GM23338 (cell line): ENCODE measurements at regions not wholly inside any gene's neighbourhood (a gene's known extent, or its start where the extent isn't known, plus 50 kb on each side); places are given as distances from the start of the nearest gene placed in this dataset.

Experiments used
- ATAC-seq: fragments of 200-7000 bp; cut with Tn5 transposase; 3 replicates; pipeline ENCODE4 v1.9.1; 2020
- DNase-seq: peaks from one replicate; pipeline ENCODE4 v3.0.0-alpha.2; 2015; ENCODE audit warnings: low spot score
- H2AFZ ChIP-seq: fragments of 200-600 bp; sonication (generic); 2 replicates; pipeline ENCODE4 v1.8.0; 2016; ENCODE audit warnings: antibody characterized with exemption, mild to moderate bottlenecking, moderate library complexity
- H3F3A ChIP-seq: fragments of 200-600 bp; sonication (generic); replicated peaks from 2 replicates; pipeline ENCODE4 v1.8.0; 2017; ENCODE audit warnings: antibody characterized with exemption, mixed run types, low read depth
- H3K27ac ChIP-seq: fragments of 200-600 bp; sonication (generic); 2 replicates; pipeline ENCODE4 v1.6.1; 2016; ENCODE audit warnings: low read depth
- H3K27me3 ChIP-seq: fragments of 200-600 bp; sonication (generic); 2 replicates; pipeline ENCODE4 v1.8.0; 2016; ENCODE audit warnings: mild to moderate bottlenecking, mixed run types, moderate library complexity; ENCODE audit not compliant: insufficient read depth
- H3K36me3 ChIP-seq: fragments of 200-600 bp; sonication (generic); 2 replicates; pipeline ENCODE4 v1.8.0; 2016; ENCODE audit warnings: mild to moderate bottlenecking; ENCODE audit not compliant: insufficient read depth
- H3K4me1 ChIP-seq: fragments of 200-600 bp; sonication (generic); 2 replicates; pipeline ENCODE4 v1.8.0; 2016; ENCODE audit warnings: mild to moderate bottlenecking, moderate library complexity; ENCODE audit not compliant: insufficient read depth
- H3K4me2 ChIP-seq: fragments of 200-600 bp; sonication (generic); 2 replicates; pipeline ENCODE4 v1.7.1; 2017; ENCODE audit warnings: mixed run types
- H3K4me3 ChIP-seq: fragments of 200-600 bp; sonication (generic); 2 replicates; pipeline ENCODE4 v1.6.1; 2016; ENCODE audit warnings: mixed run types
- H3K79me2 ChIP-seq: fragments of 200-600 bp; sonication (generic); replicated peaks from 2 replicates; pipeline ENCODE4 v1.8.0; 2017; ENCODE audit warnings: mild to moderate bottlenecking; ENCODE audit not compliant: insufficient read depth
- H3K9me2 ChIP-seq: fragments of 200-600 bp; sonication (generic); 2 replicates; pipeline ENCODE4 v1.8.0; 2017; ENCODE audit not compliant: insufficient read depth
- H4K20me1 ChIP-seq: fragments of 200-600 bp; sonication (generic); replicated peaks from 2 replicates; pipeline ENCODE4 v1.8.0; 2017; ENCODE audit warnings: mild to moderate bottlenecking; ENCODE audit not compliant: insufficient read depth
- H3K27ac Mint-ChIP-seq: 2 replicates; pipeline ENCODE4 v1.8.0; 2020; ENCODE audit warnings: inconsistent platforms, mild to moderate bottlenecking, moderate library complexity, mixed read lengths
- H3K27me3 Mint-ChIP-seq: 3 replicates; pipeline ENCODE4 v1.8.0; 2022; ENCODE audit warnings: low read depth, mild to moderate bottlenecking, moderate library complexity, mixed read lengths, inconsistent platforms; ENCODE audit not compliant: insufficient read depth, poor library complexity
- H3K36me3 Mint-ChIP-seq: 3 replicates; pipeline ENCODE4 v1.8.0; 2021; ENCODE audit warnings: low read depth, mild to moderate bottlenecking, inconsistent platforms, moderate library complexity, mixed read lengths
- H3K4me1 Mint-ChIP-seq: 3 replicates; pipeline ENCODE4 v1.8.0; 2020; ENCODE audit warnings: mild to moderate bottlenecking, inconsistent platforms, mixed read lengths
- H3K4me3 Mint-ChIP-seq: 3 replicates; pipeline ENCODE4 v1.8.0; 2021; ENCODE audit warnings: moderate library complexity, mild to moderate bottlenecking, inconsistent platforms, mixed read lengths
- H3K9me3 Mint-ChIP-seq: 3 replicates; pipeline ENCODE4 v1.8.0; 2020; ENCODE audit warnings: moderate library complexity, mild to moderate bottlenecking, inconsistent platforms, mixed read lengths
- CTCF ChIP-seq, 2 experiments: fragments of 200-600 bp in 1 of 2; sonication (generic) in 1 of 2; conservative IDR thresholded peaks; 2 replicates each; pipeline versions ENCODE4 v1.5.1 to v1.6.1; 2016 to 2017; ENCODE audit warnings: antibody characterized with exemption in 2 of 2, low read depth in 2 of 2, mild to moderate bottlenecking in 2 of 2, moderate library complexity in 1 of 2
- EZH2 ChIP-seq: fragments of 200-600 bp; sonication (generic); IDR thresholded peaks from one replicate; pipeline ENCODE4 v1.8.0; 2017; ENCODE audit warnings: antibody characterized with exemption, mild to moderate bottlenecking, low read depth; ENCODE audit not compliant: unreplicated experiment
- JUNB ChIP-seq: IDR thresholded peaks from one replicate; pipeline ENCODE4 v1.6.1; 2016; ENCODE audit warnings: antibody characterized with exemption; ENCODE audit not compliant: unreplicated experiment
- NANOG ChIP-seq: IDR thresholded peaks from 2 replicates; pipeline ENCODE4 v1.6.1; 2016; ENCODE audit warnings: antibody characterized with exemption, borderline replicate concordance
- REST ChIP-seq: IDR thresholded peaks from one replicate; pipeline ENCODE4 v1.6.1; 2018; ENCODE audit warnings: antibody characterized with exemption; ENCODE audit not compliant: unreplicated experiment
- ZNF114 ChIP-seq: fragments of 250-450 bp; sonication (Bioruptor Pico); IDR thresholded peaks from 2 replicates; pipeline ENCODE4 v1.5.0; 2020; ENCODE audit warnings: mild to moderate bottlenecking, moderate library complexity
- ZNF331 ChIP-seq: fragments of 250-450 bp; sonication (Bioruptor Pico); IDR thresholded peaks from 2 replicates; pipeline ENCODE4 v1.5.0; 2020; ENCODE audit warnings: low read depth, mild to moderate bottlenecking, moderate library complexity

- TF ChIP-seq ZNF114 (no peak), ZNF331 (no peak), CTCF (conservative IDR thresholded peaks at IDR 0.05; ENCODE audit: low read depth in 2 of 2) (no peak), NANOG (no peak), REST (no peak), EZH2 (no peak)
Measured at GRCh38 chr1:87612956-87613355, 284.3 kb downstream of the LMO4 start (continued).

GRCh38 chr1:87615491-87615890, 286.8 kb downstream of the LMO4 start:
- Histone ChIP-seq H3K9me2 (no peaks in the 10 kb centered on the region), H3K4me3 (no peak overlapping the region), H3K36me3 (no peaks in the 10 kb centered on the region), H3K27ac (no peak overlapping the region), H4K20me1 (no peaks in the 10 kb centered on the region), H3K27me3 (no peaks in the 10 kb centered on the region), H3K4me2 (no peak overlapping the region), H3K4me1 (no peaks in the 10 kb centered on the region), H3F3A (no peaks in the 10 kb centered on the region), H2AFZ (no peak overlapping the region), H3K79me2 (no peaks in the 10 kb centered on the region)
- Mint-ChIP-seq H3K27ac (no peak overlapping the region), H3K4me1 (no peaks in the 10 kb centered on the region), H3K36me3 (no peaks in the 10 kb centered on the region), H3K4me3 (no peak overlapping the region), H3K9me3 (peaks cover 5% of the 10 kb centered on the region; the same call in 2 of the 3 replicates), H3K27me3 (no peaks in the 10 kb centered on the region)
- no peak for DNase-seq
- TF ChIP-seq ZNF114, result no peak
- no peak for TF ChIP-seq EZH2
- TF ChIP-seq JUNB, result no peak
- TF ChIP-seq CTCF (conservative IDR thresholded peaks at IDR 0.05; ENCODE audit: low read depth in 2 of 2), result no peak
- TF ChIP-seq REST, result no peak
- no peak for ATAC-seq
